GM21576 (cell line): ENCODE measurements at regions not wholly inside any gene's neighbourhood (a gene's known extent, or its start where the extent isn't known, plus 50 kb on each side); places are given as distances from the start of the nearest gene placed in this dataset.

ENCODE experiments used
- ATAC-seq: cut with Tn5 transposase; IDR thresholded peaks from one replicate; pipeline ENCODE4 v1.9.1; 2021; ENCODE audit warnings: mild to moderate bottlenecking, moderate library complexity; ENCODE audit not compliant: unreplicated experiment

GRCh38 chr10:131781791-131782190 lies 119.0 kb upstream of the PPP2R2D start:
- ATAC-seq, result no peak

- ATAC-seq, result no peak
These were observed 116.3 kb upstream of the PPP2R2D start for GRCh38 chr10:131784363-131785120.

DNA sequence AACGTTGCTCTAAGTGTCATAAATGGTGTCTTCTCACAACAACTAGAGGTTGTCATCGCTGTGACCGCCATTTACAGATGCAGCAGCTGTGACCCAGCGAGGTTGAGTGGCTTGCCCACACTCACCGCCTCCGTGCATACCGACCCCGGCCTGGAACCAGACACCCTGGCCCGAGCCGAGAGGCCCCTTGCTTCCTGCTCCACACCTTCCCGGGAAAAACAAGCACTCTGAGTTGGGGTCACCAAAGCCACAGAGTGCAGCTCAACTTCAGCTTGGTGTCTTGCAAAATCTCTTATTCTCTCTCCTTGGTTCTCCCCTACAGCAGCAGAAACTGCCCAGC lies 115.7 kb upstream of the PPP2R2D start:
- ATAC-seq, result no peak

GRCh38 chr10:131786756-131787605 lies 113.8 kb upstream of the PPP2R2D start:
- no peak for ATAC-seq

- no peak for ATAC-seq
These were observed 112.8 kb upstream of the PPP2R2D start for GRCh38 chr10:131787961-131788360.

DNA sequence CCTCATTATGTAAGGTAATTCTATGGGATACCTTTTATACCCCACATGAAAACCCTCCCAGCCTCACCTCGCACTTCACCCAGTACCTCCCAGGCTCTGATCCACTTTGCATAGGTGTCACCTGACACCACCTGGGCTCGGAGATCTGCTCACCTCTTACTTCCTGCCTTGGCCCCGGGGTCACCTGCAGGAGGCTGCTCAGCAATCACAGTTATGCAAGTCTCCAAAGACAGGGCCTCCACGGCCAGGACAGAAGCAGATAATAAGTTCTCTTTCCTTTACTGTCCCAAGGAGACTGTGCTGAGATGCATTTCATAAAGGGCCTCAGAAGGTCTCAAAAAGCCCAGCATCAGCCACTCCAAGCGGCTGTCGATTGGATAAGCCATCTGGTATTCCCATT lies 112.4 kb upstream of the PPP2R2D start:
- ATAC-seq, result no peak

- no peak for ATAC-seq
These were observed 111.3 kb upstream of the PPP2R2D start for GRCh38 chr10:131789516-131789915.

- ATAC-seq, result no peak
These were observed 110.8 kb upstream of the PPP2R2D start for GRCh38 chr10:131790021-131790420.

- ATAC-seq, result no peak
These were observed 108.7 kb upstream of the PPP2R2D start for GRCh38 chr10:131792011-131792651.

GRCh38 chr10:131792809-131793208 lies 108.0 kb upstream of the PPP2R2D start:
- ATAC-seq, result no peak

GRCh38 chr10:131795761-131796160 lies 105.0 kb upstream of the PPP2R2D start:
- no peak for ATAC-seq

DNA sequence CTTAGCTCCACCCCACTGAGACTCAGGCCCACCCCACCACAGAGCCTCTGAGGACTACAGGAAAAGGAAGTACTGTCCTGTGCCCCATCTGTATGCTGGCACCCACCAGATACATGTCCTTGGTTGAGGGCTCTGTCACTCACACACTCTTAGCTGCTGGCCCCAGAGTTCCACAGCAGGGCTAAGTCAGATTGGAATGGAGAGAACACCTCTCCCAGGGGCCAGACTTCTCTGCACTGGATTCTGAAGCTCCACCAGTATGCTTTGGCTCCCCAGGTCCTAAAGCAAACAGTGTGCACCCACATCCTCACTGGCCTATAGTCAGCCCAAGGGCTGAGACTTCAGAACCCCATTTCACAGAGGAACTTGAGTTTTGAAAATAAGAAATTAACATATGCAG lies 103.2 kb upstream of the PPP2R2D start:
- no peak for ATAC-seq

DNA sequence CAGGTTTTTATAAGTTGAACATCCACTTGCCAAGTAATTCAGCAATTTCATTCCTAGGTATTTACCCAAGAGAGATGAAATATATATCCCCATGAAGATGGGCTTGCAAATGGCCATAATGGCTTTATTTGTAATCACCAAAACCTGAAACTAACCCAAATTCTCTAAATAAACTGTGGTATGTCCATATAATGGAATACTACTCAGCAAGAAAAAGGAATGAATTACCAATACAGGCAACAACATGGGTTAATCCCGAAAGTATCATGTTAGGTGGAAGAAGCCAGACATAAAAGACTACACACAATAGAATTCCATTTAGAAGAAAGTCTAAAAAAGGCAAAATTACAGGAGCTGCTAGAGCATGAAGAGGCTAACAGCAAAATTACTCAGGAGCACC lies 101.4 kb upstream of the PPP2R2D start:
- no peak for ATAC-seq

GRCh38 chr10:131802156-131802915 lies 98.5 kb upstream of the PPP2R2D start:
- ATAC-seq, result no peak

- no peak for ATAC-seq
These were observed 97.8 kb upstream of the PPP2R2D start for GRCh38 chr10:131802996-131803395.

DNA sequence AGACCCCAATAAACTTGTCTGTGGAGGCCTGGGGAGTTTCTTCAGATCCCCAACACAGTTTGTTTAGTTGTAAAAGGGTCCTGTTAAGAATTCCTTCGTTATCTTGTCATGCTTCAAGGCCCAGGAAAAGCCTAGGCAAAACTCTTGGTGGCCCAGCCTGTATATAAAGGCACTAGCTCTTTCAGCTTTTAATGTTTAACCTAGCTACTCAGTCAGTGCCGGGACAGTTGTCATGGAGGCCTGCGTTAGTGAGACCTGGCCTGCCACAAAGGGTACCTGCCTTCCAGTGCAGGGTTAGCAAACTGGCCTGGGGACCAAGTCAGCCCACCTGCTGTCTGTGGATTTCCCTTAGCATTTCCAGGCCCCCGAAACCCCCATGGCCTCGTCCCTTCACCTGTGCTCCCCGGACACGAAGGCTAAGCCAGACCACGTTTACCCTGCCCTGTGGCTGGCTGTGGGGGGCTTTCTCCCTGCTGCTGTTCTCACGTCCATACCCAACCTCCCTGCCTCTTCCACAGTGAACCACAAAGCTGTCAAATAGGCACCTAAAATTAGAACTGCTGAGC lies 96.9 kb upstream of the PPP2R2D start:
- ATAC-seq, result no peak

DNA sequence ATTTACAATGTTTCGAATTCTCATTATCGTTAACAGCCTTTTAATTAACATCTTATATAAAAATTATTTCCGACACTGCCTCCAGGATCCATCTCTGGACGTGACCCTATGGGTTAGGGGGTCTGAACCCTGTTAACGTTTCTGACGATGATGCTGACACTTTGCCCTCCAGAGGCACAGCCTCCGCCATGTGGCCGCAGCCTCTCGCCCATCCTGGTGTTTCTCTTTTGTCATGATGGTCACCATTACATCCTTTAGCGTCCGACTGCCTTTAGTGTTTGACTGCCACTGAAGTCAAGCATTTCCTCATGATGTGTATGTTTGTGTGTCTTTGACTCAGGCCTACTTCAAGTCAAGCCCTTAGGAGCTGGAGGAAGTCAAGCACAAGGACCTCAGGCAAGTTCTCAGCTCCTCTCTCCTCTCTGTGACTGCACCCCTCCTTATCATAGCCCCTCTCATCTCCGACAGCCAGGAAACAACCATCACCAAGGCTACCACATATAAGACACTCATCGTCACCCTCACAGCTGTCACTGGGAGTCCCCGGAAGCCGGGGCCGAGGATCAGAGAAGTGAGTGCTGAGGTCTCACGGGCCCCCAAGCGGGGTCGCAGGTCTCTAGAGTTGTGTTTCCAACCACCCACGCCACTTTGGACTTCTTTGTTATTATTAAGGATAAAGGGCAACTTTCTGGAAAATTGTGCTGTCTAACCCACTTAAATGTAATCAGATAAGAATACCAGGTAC lies 96.1 kb upstream of the PPP2R2D start:
- ATAC-seq, result no peak

GRCh38 chr10:131805696-131806095 lies 95.1 kb upstream of the PPP2R2D start:
- ATAC-seq, result no peak

DNA sequence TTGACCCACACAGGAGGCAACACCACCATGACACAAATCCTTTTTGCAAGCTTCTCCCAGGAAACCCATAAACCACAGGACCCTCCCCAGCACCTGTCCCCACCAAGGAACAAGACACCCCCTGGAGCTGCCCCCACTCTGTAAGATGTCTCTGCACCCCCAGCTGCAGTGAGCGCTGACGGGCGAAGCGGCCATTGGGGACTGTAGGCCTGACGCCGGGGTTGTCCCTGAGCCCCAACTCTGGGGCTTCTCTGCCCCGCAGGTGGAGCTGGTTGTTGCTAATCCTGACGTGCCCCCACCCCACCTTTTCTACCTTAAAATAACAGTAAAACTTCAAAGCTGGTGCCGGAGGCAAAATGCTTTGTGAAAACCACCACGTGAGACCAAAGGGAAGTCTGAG lies 94.7 kb upstream of the PPP2R2D start:
- no peak for ATAC-seq

DNA sequence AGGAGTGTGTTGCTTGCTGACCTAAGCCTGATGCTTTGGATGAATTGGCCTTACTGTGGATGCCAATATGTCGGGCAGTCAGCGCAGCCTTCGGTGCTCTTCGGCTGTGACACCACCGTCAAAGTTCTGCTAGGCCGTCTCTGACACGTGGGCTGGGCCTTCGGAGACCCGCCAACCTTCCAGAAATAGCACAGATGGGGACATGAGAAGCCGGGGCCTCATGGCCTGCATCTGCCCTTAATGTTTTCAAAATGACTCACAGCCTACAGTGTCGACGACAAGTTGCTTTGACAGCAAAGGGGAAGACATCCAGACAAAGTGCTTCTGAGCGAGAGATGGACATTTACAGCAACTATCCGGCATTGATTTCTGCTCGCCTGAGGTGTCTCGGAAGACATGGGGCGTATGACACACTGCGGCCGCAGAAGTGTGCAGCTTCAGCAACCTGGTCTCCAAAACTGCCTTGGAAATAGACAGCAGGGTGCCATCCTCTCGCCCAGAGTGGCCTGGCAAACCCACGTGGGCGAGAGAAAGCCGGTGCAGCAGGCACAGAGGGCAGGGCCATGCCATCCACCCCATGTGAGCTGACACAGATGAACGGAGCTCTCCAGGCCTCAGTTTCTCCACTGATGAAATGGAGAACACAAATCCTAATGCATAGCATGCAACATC lies 94.0 kb upstream of the PPP2R2D start:
- ATAC-seq, result no peak
